ENCODE measurements at regions not wholly inside any gene's neighbourhood (a gene's known extent, or its start where the extent isn't known, plus 50 kb on each side); places are given as distances from the start of the nearest gene placed in this dataset.
A peak's percentile ranks its signal among the peaks of the same experiment; 100 is the strongest.
"Not testable (repeated sequence)": the region's sequence is repeated elsewhere in the genome, so short reads cannot be mapped to it uniquely, and the experiment has no call there.

DNA sequence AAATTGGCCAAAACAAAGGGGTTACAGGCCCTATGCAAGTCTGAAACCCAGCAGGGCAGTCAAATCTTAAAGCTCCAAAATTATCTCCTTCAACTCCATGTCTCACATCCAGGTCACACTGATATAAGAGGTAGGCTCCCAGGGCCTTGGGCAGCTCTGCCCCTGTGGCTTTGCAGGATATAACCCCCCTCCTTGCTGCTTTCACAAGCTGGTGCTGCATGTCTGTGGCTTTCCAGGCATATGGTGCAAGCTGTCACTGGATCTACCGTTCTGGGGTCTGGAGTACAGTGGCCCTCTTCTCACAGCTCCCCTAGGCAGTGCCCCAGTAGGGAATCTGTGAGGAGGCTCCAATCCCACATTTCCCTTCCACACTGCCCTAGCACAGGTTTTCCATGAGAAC lies 519.6 kb downstream of the ETS1 start:
- DNase-seq = no peak

DNA sequence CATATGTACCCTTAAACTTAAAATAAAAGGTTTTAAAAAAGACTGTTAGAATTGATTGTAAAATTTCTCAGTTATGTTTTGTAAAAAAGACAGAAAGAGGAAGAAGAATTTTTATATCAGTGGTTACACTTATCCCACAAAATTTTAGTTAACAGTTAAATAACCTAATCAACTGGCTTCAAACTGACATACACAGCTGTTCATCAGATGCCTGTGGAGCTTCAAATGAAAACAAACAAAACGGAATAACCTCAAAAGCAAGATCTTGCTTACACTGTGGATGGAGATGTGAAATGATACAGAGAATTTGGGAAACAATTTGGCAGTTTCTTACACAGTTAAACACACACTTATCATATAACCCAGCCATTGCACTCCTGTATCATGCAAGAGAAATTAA lies 521.0 kb downstream of the ETS1 start:
- DNase-seq = no peak

DNA sequence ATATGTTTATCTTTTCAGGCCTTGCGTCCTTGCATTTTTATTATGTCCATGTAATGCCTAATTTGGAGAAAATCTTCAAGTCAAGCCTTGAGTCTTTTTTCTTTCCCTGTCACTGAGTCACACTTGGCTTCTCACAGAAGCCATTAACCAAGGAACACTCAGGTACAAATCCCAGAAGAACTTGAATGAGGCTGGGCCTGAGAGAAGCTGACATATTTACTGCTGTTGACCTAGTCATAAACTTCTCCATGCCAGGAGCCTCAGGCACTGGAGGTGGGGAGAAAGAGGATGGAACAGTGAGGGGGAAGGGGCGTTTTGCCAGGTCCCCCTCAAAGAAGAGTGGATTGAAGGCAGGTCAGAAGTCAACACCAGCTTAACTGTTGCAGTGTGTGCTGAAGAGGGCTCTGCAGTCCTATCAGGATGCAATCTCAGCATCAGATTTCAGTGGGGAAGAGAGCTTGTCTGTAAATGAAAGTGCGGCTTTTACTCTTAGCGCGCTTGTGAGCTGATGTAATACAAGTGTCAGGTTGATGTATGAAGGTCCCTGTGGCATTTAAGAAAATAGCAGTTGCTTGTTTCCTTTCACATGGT lies 526.0 kb downstream of the ETS1 start:
- DNase-seq = no peak

DNA sequence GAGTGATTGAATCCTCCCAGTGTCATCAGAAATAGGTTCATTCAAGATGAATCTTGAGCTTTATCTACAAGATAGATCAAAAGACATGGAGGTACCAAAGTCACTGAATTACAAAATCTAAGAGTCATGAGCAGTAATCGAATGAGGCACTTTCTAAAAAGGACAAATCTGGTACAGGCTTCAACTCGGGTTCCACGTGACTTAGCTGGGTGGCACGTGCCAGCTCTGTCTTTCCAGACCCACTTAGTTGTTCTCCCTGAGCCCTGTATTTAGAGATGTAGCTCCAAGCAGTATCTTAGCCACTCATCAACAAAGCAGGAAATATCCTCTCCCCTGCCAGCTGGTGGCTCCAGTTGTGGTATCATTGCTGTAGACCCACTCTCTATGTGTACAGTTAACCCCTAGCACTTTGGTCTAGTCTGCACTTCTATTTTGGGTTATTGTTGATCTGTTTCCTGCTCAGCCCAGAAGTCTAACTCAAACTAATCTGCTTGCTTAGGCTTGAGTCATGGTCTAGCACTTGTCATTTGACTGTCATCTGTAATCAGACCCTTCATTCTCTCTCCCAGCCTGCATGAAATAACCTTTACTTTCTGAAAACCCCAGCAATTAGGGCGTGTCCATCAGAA lies 528.7 kb downstream of the ETS1 start:
- DNase-seq = no peak

DNA sequence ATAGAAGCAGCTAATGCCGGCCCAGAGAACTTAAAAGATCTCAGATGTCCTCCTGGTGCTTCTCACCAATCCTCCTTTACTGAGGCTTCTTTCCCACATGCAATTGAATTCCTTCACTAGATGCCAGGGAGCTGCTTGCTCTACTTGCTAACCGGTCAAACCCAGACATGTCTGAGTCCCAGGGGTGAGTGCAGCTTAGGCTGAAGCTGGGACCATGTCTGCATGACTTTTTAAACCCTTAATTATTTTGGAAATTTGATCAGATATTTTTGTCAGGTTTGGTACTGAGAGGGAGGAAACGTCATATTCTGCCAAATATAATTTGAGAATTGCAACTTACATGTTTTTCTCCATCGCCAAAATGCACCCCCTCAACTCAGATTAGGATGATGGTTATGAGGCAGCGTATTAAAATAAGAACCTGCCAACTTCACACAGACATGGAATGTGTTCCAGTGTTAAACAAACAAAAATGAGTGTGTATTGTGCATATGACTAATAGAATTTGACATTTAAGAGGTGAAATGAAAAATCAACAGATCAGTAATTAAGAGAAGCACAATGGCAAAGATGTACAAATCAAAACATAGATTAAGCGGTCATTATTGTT lies 529.5 kb downstream of the ETS1 start:
- DNase-seq = no peak

DNA sequence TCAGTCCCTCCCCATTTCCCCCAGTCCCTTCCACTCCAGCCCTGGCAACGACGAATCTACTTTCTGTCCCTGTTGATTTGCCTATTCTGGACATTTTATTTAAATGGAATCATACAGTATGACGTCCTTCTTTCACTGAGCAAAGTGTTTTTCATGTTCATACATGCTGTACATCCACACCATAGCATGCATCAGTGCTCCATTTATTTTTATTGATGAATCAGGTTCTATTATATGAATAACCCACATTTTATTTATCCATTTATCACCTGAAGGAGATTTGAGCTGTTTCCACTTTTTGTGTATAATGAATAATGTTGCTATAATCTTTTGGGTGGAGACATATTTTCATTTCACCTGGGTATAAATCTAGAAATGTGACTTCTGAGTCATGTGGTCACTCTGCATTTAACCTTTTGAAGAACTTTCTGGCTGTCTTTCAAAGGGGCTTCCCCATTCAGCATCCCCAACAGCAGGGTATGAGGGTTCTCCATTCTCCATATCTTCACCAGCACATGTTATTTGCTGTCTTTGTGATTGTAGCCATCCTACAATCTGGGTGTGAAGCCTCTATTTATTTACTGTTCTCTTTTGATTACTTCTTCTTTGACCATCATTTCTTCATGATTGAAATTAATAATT lies 531.7 kb downstream of the ETS1 start:
- no peak for DNase-seq

DNA sequence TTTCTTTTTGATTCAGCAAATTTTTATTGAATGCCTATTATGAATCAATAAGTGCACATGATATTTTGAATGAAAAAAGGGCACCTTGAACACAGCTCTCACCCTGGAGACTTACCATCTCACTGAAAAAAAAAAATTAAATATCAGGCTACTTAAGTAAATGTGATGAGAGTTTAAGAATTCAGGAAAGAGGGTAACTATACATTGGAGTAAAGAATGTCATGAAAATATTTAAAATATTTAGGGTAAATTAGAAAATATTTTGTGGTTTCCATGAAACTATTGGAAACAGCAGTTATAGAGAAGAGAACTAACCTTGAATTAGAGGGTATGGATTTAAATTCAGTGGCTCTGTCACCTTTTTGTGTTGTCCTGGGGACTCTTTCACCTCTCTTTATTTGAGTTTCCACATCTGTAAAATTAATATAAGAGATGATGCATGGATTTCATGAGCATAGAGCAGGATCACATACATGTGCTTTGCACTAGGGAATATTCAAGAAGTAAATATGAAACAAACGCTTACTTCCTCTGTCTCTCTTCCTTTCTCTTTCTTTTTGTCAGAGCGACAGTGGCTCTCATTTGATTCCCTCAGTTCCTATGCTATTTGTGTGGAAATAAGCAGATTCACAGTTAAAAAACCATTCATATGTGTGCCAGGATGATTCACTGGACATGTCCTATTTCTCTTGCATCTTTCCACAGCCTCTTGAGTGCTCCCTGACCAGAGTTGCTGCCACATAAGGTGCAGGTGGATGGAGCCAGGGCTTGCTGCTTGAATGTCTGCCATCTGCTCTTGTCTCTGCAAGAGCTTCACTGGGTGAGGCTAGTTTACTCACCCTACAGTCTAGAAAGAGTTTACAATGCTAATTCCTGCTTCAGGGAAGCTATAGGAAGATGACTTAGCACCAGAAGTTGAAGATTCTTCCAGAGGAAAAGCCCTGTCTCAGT lies 533.1 kb downstream of the ETS1 start:
- DNase-seq = no peak

DNA sequence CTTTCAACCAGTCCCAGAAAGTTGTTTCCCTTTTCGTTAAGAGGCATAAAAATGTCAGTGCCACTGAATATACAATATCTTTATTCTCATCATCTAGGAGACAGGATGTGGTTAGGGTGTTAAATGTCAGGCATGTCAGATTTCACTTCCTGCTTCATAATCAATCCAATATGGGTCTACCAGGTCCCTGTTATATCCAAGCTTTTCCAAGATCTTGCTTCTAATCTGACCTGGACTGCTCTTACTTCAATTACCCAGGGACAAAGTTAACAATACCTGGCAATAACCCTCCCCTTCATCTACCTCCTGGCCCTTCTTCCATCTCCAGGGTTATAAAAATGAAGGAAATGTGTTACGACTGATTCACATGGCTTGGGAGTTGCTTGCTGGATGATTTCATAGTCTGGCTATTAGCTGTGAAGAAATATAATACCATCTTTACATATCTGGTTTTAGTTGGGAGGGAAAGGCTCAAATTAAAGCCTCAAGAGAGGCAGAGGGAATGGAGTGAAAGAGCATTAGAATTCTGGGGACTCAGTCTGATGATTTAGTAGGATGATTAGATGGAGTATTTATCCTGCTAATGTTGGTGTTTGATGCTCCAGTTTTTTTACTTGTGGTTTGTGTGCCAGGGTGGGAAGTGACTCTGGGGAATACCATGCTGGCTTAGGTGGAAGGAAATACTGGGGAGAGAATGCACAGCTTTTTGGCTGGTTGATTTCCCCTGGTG lies 534.3 kb downstream of the ETS1 start:
- DNase-seq = no peak

DNA sequence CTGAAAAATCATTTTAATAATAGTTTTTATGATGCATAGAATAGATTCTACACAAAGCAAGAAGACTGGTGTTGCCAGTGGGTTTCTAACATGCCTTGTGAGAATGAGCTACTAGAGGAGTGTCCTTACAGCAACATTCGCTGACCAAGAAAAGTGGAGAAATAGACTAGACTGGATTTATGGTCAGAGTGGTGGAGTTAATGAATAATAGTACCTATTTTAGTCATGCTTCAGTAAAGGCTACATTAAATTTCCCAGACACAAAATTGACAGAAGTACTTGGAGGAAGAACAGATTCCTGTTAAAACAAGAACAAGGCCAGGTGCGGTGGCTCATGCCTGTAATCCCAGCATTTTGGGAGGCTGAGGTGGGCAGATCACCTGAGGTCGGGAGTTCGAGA lies 539.2 kb downstream of the ETS1 start:
- no peak for DNase-seq

DNA sequence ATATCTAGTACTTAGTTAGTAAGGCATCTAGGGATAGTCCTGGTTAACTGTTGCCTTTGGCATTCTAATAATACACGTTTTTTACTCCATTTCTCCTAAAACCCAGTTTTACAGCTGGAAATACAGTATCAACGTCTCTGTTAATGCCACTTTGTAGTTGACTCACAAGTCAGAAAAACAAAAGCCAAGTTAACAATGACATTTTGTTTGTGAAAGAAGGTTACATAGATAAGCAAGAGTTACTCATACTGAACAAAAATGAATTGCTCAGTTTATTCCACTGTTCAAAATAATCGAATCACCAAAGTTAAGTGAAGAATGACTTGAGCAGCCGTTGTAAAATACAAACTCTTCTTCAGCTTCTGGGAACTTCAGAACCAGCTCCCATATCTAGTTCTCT lies 540.3 kb downstream of the ETS1 start:
- no peak for DNase-seq

DNA sequence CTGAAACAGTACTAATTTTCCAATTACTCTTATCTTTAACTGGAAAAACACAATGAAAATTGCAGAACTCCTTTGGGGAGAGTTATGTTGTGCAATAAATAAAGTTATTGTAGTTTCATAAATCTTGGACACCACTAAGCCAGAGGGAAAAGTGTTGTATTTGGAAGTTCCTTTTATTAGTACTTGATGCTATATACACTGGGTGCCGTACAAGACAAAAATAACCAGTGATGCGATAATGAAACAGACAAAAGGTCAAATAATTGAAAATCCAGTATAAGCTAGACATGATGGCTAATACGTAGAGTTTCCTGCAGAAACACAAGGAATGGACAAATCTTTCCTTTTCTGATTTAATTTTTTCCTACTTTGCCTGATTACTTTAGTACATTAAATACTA lies 541.1 kb downstream of the ETS1 start:
- no peak for DNase-seq

DNA sequence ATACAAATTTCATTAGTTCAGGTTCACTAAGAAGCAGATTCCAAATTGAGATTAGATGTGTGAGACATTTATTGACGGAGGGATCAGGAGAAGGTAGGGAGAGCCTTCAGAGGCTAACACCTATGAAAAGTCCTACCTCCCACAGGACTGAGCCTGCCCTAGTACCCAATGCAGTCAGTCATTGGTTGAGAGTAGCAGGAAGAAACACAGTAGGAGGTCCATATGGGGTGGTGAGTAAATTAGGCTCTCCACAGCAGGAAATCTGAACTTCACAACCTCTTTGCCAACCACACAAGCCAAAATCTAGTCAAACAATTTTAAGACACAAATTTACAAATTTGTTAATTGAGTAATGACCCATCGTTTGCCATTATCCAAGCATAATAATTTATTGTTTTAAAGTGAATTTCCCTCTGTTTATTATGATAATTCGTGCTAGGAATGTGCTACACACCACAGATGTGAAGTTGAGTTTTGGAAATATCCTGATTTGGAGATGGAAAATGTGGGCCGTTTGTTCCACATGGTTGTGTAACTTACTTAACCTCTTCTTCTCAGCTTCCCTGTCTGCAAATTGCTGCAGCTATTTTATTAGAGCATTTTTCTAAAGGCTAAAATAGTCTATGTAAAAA lies 542.1 kb downstream of the ETS1 start:
- DNase-seq = no peak

DNA sequence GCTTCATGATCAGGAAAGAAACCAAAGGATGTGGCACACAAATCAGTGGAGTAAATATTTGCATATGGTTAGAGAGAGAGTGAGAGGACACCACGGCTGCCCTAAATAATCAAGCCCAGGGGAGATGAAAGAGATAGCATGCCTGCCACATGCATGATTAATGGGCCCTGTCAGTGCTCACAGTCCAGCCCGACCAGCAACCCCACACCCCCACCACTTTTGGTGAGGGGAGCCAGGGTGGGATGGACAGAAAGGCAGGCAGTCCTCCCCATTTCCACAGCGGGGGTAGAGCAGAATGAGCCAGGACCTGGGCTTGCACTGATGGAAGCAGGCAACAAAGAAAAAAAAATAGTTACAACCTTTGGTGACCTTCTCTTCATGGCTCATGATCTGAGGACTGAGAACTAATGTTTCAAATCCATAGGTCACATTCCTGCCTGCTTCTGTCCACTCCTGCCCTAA lies 545.0 kb downstream of the ETS1 start:
- no peak for DNase-seq

DNA sequence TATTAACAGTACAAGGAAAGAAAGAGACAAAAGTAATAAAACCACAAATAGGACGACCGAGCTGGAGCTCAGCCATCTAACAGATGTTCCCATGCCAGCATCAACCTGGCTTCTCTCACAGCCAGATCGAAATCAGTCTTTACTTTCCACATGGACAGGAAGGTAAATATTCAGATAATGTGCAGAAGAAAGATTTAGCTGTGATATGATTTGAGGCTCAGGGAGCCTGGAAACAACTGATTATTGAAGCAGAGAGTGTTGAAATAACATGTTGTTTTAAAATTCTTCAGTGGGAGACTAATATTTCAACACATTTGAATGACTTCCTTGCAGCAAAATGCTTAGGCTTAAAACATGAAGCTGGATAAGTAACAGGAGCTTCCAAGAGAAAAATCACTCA lies 546.8 kb downstream of the ETS1 start:
- no peak for DNase-seq

DNA sequence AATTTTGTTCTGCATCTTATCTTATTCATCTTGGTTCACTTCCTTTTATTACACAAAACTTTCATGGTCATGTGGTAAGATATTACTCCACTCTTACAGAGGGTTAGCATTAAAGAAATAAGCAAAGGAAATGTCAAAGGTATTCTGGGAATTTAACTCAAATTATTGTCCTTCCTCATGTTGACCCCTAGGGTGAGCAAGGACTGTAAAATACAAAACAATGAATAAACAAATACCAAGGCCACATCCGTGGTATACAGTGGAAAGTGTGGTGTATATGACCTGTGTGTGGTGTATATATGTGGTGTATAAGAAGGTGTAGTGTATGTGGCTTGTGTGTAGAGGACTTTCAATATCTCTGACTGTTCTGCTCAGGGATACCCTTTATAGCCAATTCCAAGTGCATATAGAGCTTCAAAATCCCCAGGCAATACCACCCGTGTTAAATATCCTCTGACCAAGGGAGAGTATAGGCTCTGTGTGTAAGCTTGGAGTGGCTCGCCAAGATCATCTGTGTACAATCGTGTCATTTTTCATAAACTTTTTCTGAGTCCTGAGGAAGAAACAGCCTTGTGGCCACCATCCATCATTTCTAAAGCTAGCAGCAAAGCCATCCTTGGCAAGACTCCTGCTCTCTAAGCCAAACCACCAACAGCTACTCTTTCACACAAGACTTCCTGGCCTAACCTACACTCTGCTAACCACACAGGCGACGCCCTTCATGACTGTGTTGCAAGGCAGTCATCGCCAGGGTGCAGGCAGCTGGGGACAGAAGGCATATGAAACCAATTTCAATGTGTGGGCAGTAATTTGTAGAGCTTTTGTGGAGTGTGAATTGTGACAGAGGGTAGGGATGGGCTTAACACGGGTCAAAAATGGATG lies 548.0 kb downstream of the ETS1 start:
- DNase-seq = no peak

DNA sequence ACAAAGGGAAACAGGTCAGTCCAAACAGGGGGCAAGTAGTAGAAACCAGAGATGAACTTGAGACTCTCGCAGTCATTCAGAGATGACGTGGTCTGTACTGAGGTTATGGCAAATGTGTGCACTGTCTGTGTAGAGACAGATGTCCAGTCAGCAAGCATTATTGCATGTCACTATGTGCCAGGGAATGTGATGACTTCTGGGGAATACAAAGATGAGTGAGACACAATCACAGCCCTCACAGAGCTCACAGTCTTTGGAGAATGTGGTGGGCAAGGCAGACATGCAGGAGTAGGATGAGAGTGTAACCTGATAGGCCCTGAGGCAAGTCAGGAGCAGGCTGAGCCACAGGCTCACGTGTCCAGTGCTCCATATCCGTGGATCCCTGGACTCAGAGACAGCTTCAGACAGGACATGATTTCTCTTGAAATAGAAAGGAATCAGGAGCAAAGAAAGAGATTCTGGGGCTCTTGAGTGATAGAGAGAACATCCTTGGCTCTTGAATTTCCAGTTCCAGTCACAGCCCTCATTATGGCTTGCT lies 550.7 kb downstream of the ETS1 start:
- no peak for DNase-seq

DNA sequence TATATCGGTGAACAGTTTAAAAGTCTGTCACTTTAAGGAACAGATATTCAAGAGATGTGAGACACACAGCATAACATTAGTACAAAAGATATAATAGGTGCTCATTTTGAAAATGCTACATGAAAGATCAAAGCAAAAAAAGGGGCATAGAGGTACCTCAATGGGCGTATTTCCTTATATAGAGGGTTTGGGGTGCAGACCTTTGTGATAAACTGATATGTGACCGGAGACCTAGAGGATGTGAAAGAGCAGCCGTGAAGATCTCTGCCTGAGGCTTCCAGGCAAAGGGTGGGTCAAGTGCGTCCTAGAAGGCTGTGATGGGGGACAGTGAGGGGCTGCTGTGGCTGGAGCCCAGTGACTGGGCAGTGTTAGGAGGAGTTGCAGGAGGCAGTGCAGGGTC lies 551.4 kb downstream of the ETS1 start:
- DNase-seq = no peak

DNA sequence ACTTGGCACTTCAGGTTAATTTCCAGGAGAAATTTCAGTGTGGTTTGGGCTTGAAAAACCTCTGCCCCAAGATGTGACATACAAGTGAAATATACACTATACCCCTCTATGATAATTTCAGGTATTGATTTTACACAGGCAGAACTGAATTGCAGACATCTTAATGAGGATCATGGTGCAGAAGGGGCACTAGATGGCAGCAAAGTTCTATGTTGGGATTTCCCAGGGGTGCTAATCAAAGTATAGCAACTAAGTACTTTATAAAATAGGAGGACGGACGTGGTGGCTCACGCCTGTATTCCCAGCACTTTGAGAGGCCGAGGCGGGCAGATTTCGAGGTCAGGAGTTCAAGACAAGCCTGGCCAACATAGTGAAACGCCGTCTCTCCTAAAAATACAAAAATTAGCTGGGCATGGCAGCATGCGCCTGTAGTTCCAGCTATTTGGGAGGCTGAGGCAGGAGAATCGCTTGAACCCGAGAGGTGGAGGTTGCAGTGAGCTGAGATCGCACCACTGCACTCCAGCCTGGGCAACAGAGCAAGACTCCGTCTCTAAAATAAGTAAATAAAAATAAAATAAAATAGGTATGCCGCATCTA lies 555.7 kb downstream of the ETS1 start:
- DNase-seq = not testable (repeated sequence)

DNA sequence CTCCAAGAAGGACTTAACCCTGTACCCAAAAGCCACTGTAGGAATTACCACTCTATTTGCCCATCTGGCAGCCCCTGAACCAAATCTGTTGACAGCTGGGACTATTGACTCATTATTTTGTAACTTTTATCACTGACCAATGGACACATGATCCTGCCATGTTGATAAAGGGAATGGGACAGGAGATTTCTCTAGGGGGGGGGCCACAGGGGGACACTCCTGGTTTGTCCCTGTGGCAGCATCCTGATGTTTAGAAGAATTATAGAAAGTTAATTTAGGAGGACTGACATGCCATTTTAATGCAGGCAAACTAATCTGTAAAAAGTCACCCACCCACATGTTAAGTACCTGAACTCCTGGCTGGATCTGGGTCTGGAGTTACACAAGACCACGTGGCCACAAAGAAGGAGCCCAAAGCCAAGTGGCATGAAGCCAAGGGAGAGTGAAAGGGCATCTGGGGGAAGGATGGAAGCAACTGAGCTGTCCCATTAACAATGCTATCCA lies 558.1 kb downstream of the ETS1 start:
- no peak for DNase-seq

DNA sequence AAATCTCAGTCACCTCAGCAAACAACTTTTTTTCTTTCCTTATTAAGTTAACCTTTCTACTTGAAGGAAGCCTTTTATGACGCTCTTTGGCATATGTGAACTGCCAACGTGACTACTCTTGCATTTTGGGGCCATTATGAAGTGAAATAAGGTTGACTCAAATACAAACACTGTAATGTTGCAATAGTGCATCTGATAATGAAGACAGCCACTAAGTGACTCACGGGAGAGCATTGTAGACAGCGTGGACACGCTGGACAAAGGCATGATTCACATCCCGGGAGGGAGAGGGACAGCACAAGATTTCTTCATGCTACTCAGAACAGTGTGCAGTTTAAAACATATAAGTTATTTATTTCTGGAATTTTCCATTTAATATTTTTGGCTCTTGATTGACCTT lies 560.8 kb downstream of the ETS1 start:
- DNase-seq = peak; percentile 8
